H9 (cell line): ENCODE measurements at regions not wholly inside any gene's neighbourhood (a gene's known extent, or its start where the extent isn't known, plus 50 kb on each side); places are given as distances from the start of the nearest gene placed in this dataset.

Experiments
- DNase-seq: peaks from one replicate; pipeline ENCODE4 v3.0.0-alpha.2; 2017
- H2AFZ ChIP-seq: one replicate; pipeline ENCODE4 v1.6.1; 2013; ENCODE audit warnings: mild to moderate bottlenecking, low read length, control low read depth, moderate library complexity
- H2AK5ac ChIP-seq: 2 replicates; pipeline ENCODE4 v1.6.1; 2013; ENCODE audit warnings: low read length, control low read depth, mixed read lengths; ENCODE audit not compliant: insufficient read length
- H2BK120ac ChIP-seq: one replicate; pipeline ENCODE4 v1.6.1; 2013; ENCODE audit warnings: low read depth, mild to moderate bottlenecking, low read length, control low read depth, inconsistent platforms; ENCODE audit not compliant: poor library complexity, severe bottlenecking
- H2BK12ac ChIP-seq: 2 replicates; pipeline ENCODE4 v1.6.1; 2013; ENCODE audit warnings: low read length, control low read depth, mixed read lengths, low read depth; ENCODE audit not compliant: insufficient read length
- H2BK15ac ChIP-seq: 2 replicates; pipeline ENCODE4 v1.6.1; 2013; ENCODE audit warnings: low read depth, low read length, control low read depth
- H2BK20ac ChIP-seq: one replicate; pipeline ENCODE4 v1.6.1; 2013; ENCODE audit warnings: low read depth, mild to moderate bottlenecking, low read length, control low read depth, inconsistent platforms; ENCODE audit not compliant: poor library complexity, severe bottlenecking
- H2BK5ac ChIP-seq: 2 replicates; pipeline ENCODE4 v1.6.1; 2013; ENCODE audit warnings: low read length, control low read depth, mixed read lengths; ENCODE audit not compliant: insufficient read length
- H3K14ac ChIP-seq: 2 replicates; pipeline ENCODE4 v1.6.1; 2013; ENCODE audit warnings: low read length, control low read depth; ENCODE audit not compliant: insufficient read depth
- H3K18ac ChIP-seq: 2 replicates; pipeline ENCODE4 v1.6.1; 2013; ENCODE audit warnings: low read depth, mild to moderate bottlenecking, mixed read lengths, low read length, control low read depth; ENCODE audit not compliant: insufficient read length
- H3K23ac ChIP-seq: 2 replicates; pipeline ENCODE4 v1.6.1; 2013; ENCODE audit warnings: low read length, control low read depth, mixed read lengths, low read depth; ENCODE audit not compliant: insufficient read length
- H3K23me2 ChIP-seq: 2 replicates; pipeline ENCODE4 v1.6.1; 2013; ENCODE audit warnings: low read depth, mild to moderate bottlenecking, mixed read lengths, low read length, control low read depth; ENCODE audit not compliant: insufficient read length, poor library complexity, severe bottlenecking
- H3K27ac ChIP-seq: 2 replicates; pipeline ENCODE4 v1.5.1; 2013; ENCODE audit warnings: low read length, control low read depth, mixed read lengths, low read depth; ENCODE audit not compliant: insufficient read length
- H3K27me3 ChIP-seq: 2 replicates; pipeline ENCODE4 v1.6.1; 2013; ENCODE audit warnings: low read length, control low read depth, inconsistent platforms; ENCODE audit not compliant: insufficient read depth
- H3K4ac ChIP-seq: 2 replicates; pipeline ENCODE4 v1.6.1; 2013; ENCODE audit warnings: low read depth, mild to moderate bottlenecking, control low read depth, inconsistent platforms, low read length, moderate library complexity
- H3K4me1 ChIP-seq: 2 replicates; pipeline ENCODE4 v1.6.1; 2013; ENCODE audit warnings: low read length, control low read depth, inconsistent platforms; ENCODE audit not compliant: insufficient read depth
- H3K4me2 ChIP-seq: 2 replicates; pipeline ENCODE4 v1.6.1; 2013; ENCODE audit warnings: low read length, control low read depth, mixed read lengths; ENCODE audit not compliant: insufficient read length, insufficient read depth
- H3K56ac ChIP-seq: 2 replicates; pipeline ENCODE4 v1.6.1; 2013; ENCODE audit warnings: low read depth, mild to moderate bottlenecking, mixed read lengths, low read length, control low read depth; ENCODE audit not compliant: insufficient read length
- H3K79me1 ChIP-seq: 2 replicates; pipeline ENCODE4 v1.6.1; 2013; ENCODE audit warnings: low read depth, mild to moderate bottlenecking, moderate library complexity, low read length, control low read depth, inconsistent platforms; ENCODE audit not compliant: insufficient read depth, poor library complexity, severe bottlenecking
- H3K79me2 ChIP-seq: 2 replicates; pipeline ENCODE4 v1.6.1; 2013; ENCODE audit warnings: low read length, control low read depth, inconsistent platforms; ENCODE audit not compliant: insufficient read depth
- H3K9ac ChIP-seq: 2 replicates; pipeline ENCODE4 v1.6.1; 2013; ENCODE audit warnings: low read length, control low read depth, mixed read lengths; ENCODE audit not compliant: insufficient read length; ENCODE audit errors: extremely low read depth
- H3K9me3 ChIP-seq: one replicate; pipeline ENCODE4 v1.6.1; 2013; ENCODE audit warnings: low read depth, low read length, inconsistent platforms; ENCODE audit not compliant: control insufficient read depth
- H3T11ph ChIP-seq: one replicate; pipeline ENCODE4 v1.6.1; 2013; ENCODE audit warnings: mild to moderate bottlenecking, low read length, control low read depth, inconsistent platforms
- H4K20me1 ChIP-seq: one replicate; pipeline ENCODE4 v1.6.1; 2013; ENCODE audit not compliant: control insufficient read depth, insufficient read length, insufficient read depth
- H4K5ac ChIP-seq: 2 replicates; pipeline ENCODE4 v1.6.1; 2013; ENCODE audit warnings: low read depth, mild to moderate bottlenecking, mixed read lengths, low read length, control low read depth; ENCODE audit not compliant: insufficient read length
- H4K8ac ChIP-seq: replicated peaks from 2 replicates; pipeline ENCODE4 v1.6.1; 2013; ENCODE audit warnings: low read length, control low read depth, mixed read lengths, low read depth; ENCODE audit not compliant: insufficient read length
- H4K91ac ChIP-seq: 2 replicates; pipeline ENCODE4 v1.6.1; 2013; ENCODE audit warnings: low read depth, mild to moderate bottlenecking, moderate library complexity, mixed read lengths, low read length, control low read depth; ENCODE audit not compliant: insufficient read length
- H3K27ac Mint-ChIP-seq, 3 experiments: 2 replicates in 2 of 3; 3 replicates in 1 of 3; pipeline ENCODE4 v1.8.0; 2020 to 2021; ENCODE audit warnings: mixed read lengths in 3 of 3, mild to moderate bottlenecking in 1 of 3, moderate library complexity in 1 of 3
- H3K27me3 Mint-ChIP-seq: 2 replicates; pipeline ENCODE4 v1.8.0; 2021; ENCODE audit warnings: low read depth, mild to moderate bottlenecking, moderate library complexity, mixed read lengths
- H3K36me3 Mint-ChIP-seq, 3 experiments: 2 replicates in 2 of 3; 3 replicates in 1 of 3; pipeline ENCODE4 v1.8.0; 2020 to 2021; ENCODE audit warnings: low read depth in 3 of 3, mixed read lengths in 3 of 3; ENCODE audit not compliant: insufficient read depth in 1 of 3
- H3K4me1 Mint-ChIP-seq, 2 experiments: 2 replicates each; pipeline ENCODE4 v1.8.0; 2020; ENCODE audit warnings: mixed read lengths in 2 of 2
- H3K4me3 Mint-ChIP-seq, 2 experiments: 2 replicates in 1 of 2; 3 replicates in 1 of 2; pipeline ENCODE4 v1.8.0; 2020 to 2021; ENCODE audit warnings: mild to moderate bottlenecking in 2 of 2, mixed read lengths in 2 of 2, moderate library complexity in 1 of 2
- H3K9me3 Mint-ChIP-seq, 2 experiments: 2 replicates in 1 of 2; 3 replicates in 1 of 2; pipeline ENCODE4 v1.8.0; 2020; ENCODE audit warnings: mild to moderate bottlenecking in 2 of 2, mixed read lengths in 2 of 2, moderate library complexity in 1 of 2
- CTCF ChIP-seq: fragments of 200-600 bp; sonication (generic); conservative IDR thresholded peaks from 3 replicates; pipeline ENCODE4 v1.8.0; 2021; ENCODE audit warnings: antibody characterized with exemption, mild to moderate bottlenecking
- WGBS: extraction: QIAGEN DNeasy Blood & Tissue Kit; methylation state at CpG from one replicate; pipeline ENCODE4 v1.1.7; 2013; ENCODE audit warnings: missing lambda C conversion rate, low lambda C conversion rate, mixed read lengths; ENCODE audit not compliant: insufficient read length; ENCODE audit errors: extremely low coverage; 5-methylcytosine and 5-hydroxymethylcytosine counted together

DNA sequence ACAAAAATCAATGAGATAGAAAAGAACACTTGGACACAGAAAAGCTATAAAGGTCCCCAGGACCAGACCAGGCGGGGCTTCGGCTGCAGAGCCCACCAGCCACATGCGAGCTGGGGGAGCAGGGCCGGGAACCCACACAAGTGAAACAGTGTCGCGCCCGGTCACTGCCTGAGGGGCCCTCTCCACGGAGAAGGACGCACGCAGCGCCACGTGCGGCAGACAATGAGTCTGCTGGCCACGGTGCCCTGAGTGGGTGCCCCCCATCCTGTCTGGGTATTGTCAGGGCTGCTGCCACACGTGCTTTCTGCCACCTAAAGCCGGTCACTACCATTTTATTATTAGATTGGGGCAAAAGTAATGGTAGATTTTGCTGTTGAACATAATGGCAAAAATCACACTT, 207.9 kb upstream of the HDAC4 start:
- Histone ChIP-seq H3K27ac (no peak overlapping the region), H3K4me1 (no peaks in the 10 kb centered on the region), H3K56ac (no peak overlapping the region), H3K18ac (no peak overlapping the region), H2BK5ac (no peak overlapping the region), H4K20me1 (no peaks in the 10 kb centered on the region), H3K9ac (no peak overlapping the region), H3T11ph (no peak overlapping the region), H2BK15ac (no peak overlapping the region), H3K14ac (no peak overlapping the region), H3K23me2 (no peaks in the 10 kb centered on the region), H2BK12ac (no peak overlapping the region), H3K79me2 (no peaks in the 10 kb centered on the region), H4K5ac (no peak overlapping the region), H4K91ac (no peak overlapping the region), H2BK120ac (no peak overlapping the region), H2AK5ac (no peak overlapping the region), H2BK20ac (no peak overlapping the region), H4K8ac (no peak overlapping the region), H3K79me1 (no peaks in the 10 kb centered on the region), H3K4ac (no peak overlapping the region), H3K9me3 (no peaks in the 10 kb centered on the region), H3K23ac (no peak overlapping the region), H3K27me3 (no peaks in the 10 kb centered on the region), H3K4me2 (no peak overlapping the region), H2AFZ (no peak overlapping the region)
- no peak overlapping the region for H3K4me3 Mint-ChIP-seq
- peaks cover 21% of the 10 kb centered on the region for H3K27me3 Mint-ChIP-seq
- H3K36me3 Mint-ChIP-seq = peaks cover 0 to 5% (median 0%) of the 10 kb centered on the region in 3 experiments; a peak in 2 of 7 replicates
- no peak for TF ChIP-seq CTCF
- no peaks in the 10 kb centered on the region; a peak in 2 of 5 replicates for H3K9me3 Mint-ChIP-seq
- WGBS = no CpG with 5 or more reads among the region's 16 CpGs
- peak; percentile 20 for DNase-seq
- peaks cover 14 to 17% of the 10 kb centered on the region in 2 experiments for H3K4me1 Mint-ChIP-seq
- H3K27ac Mint-ChIP-seq = no peak overlapping the region
